Endothelial cell of umbilical vein (primary cell): ENCODE measurements at regions not wholly inside any gene's neighbourhood (a gene's known extent, or its start where the extent isn't known, plus 50 kb on each side); places are given as distances from the start of the nearest gene placed in this dataset.
"Not testable (repeated sequence)": the region's sequence is repeated elsewhere in the genome, so short reads cannot be mapped to it uniquely, and the experiment has no call there.

Source experiments
- BruUV-seq: library from RNA; stranded (reverse); fragments of 400-500 nt; replicated peaks from 2 replicates; lab custom pipeline; 2021; lab: Mats Ljungman, UMichigan
- CTCF ChIA-PET: fragments of 300-600, 350-600 bp; sonication (Branson Sonifier 250); formaldehyde crosslinking; loops from one replicate; lab custom pipeline; 2021; ENCODE audit warnings: antibody characterized with exemption, inconsistent platforms; lab: Charles Lee
- POLR2A ChIA-PET: fragments of 300-600, 350-600 bp; sonication (Branson Sonifier 250); formaldehyde crosslinking; loops from one replicate; lab custom pipeline; 2021; ENCODE audit warnings: antibody characterized with exemption, inconsistent platforms; lab: Charles Lee
- DNase-seq: peaks from one replicate; pipeline ENCODE4 v3.0.0-alpha.2; 2011; ENCODE audit warnings: low read depth, low spot score
- FAIRE-seq: peaks from 2 replicates; lab custom pipeline; 2011; peaks lifted over from hg19 to GRCh38; lab: Jason Lieb, UNC
- H2AFZ ChIP-seq: 2 replicates; pipeline ENCODE4 v1.6.0; 2012; ENCODE audit warnings: low read depth, low read length, control low read depth, inconsistent platforms
- H3K27ac ChIP-seq: 2 replicates; pipeline ENCODE4 v1.5.1; 2011; ENCODE audit warnings: low read depth, mild to moderate bottlenecking, control low read depth, low read length, moderate library complexity; ENCODE audit not compliant: insufficient read depth
- H3K27me3 ChIP-seq, 2 experiments: 2 replicates each; pipeline versions ENCODE4 v1.6.0 to v1.6.1; 2011; ENCODE audit warnings: low read length in 2 of 2, mixed read lengths in 1 of 2; ENCODE audit not compliant: control insufficient read depth in 2 of 2, insufficient read depth in 2 of 2
- H3K36me3 ChIP-seq, 2 experiments: 2 replicates in 1 of 2; 3 replicates in 1 of 2; pipeline ENCODE4 v1.5.1; 2011; ENCODE audit warnings: low read length in 2 of 2, mild to moderate bottlenecking in 1 of 2, moderate library complexity in 1 of 2; ENCODE audit not compliant: control insufficient read depth in 2 of 2, insufficient read depth in 2 of 2; ENCODE audit errors: extremely low read depth in 1 of 2
- H3K4me1 ChIP-seq: 3 replicates; pipeline ENCODE4 v1.5.1; 2011; ENCODE audit warnings: mild to moderate bottlenecking, low read length; ENCODE audit not compliant: control insufficient read depth, insufficient read depth; ENCODE audit errors: extremely low read depth
- H3K4me2 ChIP-seq: 2 replicates; pipeline ENCODE4 v1.6.1; 2011; ENCODE audit warnings: low read length, control low read depth, mixed read lengths; ENCODE audit not compliant: insufficient read depth
- H3K4me3 ChIP-seq, 3 experiments: fragments of 200-600 bp in 1 of 3; sonication (generic), shearing (Covaris generic) in 1 of 3; replicated peaks in 1 of 3; 2 replicates each; pipeline ENCODE4 v1.5.1; 2011 to 2016; ENCODE audit warnings: control low read depth in 3 of 3, low read length in 3 of 3, mild to moderate bottlenecking in 2 of 3, inconsistent platforms in 1 of 3, low read depth in 1 of 3, moderate library complexity in 1 of 3; ENCODE audit not compliant: insufficient read depth in 1 of 3
- H3K79me2 ChIP-seq: 2 replicates; pipeline ENCODE4 v1.6.0; 2012; ENCODE audit warnings: low read length, inconsistent platforms; ENCODE audit not compliant: control insufficient read depth, insufficient read depth
- H3K9ac ChIP-seq: replicated peaks from 2 replicates; pipeline ENCODE3; 2011; ENCODE audit warnings: low read length, control low read depth; ENCODE audit not compliant: insufficient read depth; ENCODE audit errors: extremely low read depth
- H3K9me1 ChIP-seq: replicated peaks from 3 replicates; pipeline ENCODE4 v1.6.0; 2011; ENCODE audit warnings: mild to moderate bottlenecking, low read length; ENCODE audit not compliant: control insufficient read depth, insufficient read depth; ENCODE audit errors: extremely low read depth
- H3K9me3 ChIP-seq: replicated peaks from 2 replicates; pipeline ENCODE4 v1.5.1; 2012; ENCODE audit warnings: low read length, inconsistent platforms; ENCODE audit not compliant: control insufficient read depth, insufficient read depth
- H4K20me1 ChIP-seq: replicated peaks from 2 replicates; pipeline ENCODE3; 2011; ENCODE audit warnings: mild to moderate bottlenecking, low read length; ENCODE audit not compliant: control insufficient read depth, insufficient read depth; ENCODE audit errors: extremely low read depth
- JUN ChIP-seq: IDR thresholded peaks from 2 replicates; pipeline ENCODE4 v1.6.1; 2011; ENCODE audit warnings: borderline replicate concordance, low read depth; ENCODE audit not compliant: insufficient read length, insufficient read depth
- POLR2A ChIP-seq: IDR thresholded peaks from 2 replicates; pipeline ENCODE4 v1.6.1; 2012; ENCODE audit warnings: low read depth, mild to moderate bottlenecking, control low read depth, low read length
- dilution Hi-C: fragments of 300-500 bp; cut with MboI; formaldehyde crosslinking; loops from one replicate; pipeline ENCODE4 v1.15.0; 2019; ENCODE audit warnings: low sequenced_read_pairs; ENCODE audit not compliant: extremely low pct_ligation_motif_present
- intact Hi-C: fragments of 100-400 bp; cut with micrococcal nuclease; formaldehyde crosslinking; loops from one replicate; pipeline ENCODE4 v1.10.0; 2022
- TF ChIP-seq, protein P1 (sequence below): IDR thresholded peaks from 2 replicates; pipeline ENCODE4 v1.6.1; 2011; ENCODE audit not compliant: insufficient read depth, insufficient read length

- Histone ChIP-seq H3K36me3 (no peaks in the 10 kb centered on the region), H3K9me1 (no peaks in the 10 kb centered on the region), H3K79me2 (no peaks in the 10 kb centered on the region), H3K9ac (no peak overlapping the region), H3K4me3 (no peak overlapping the region), H2AFZ (no peak overlapping the region), H3K9me3 (no peaks in the 10 kb centered on the region), H3K4me1 (no peaks in the 10 kb centered on the region), H3K27ac (no peak overlapping the region), H3K27me3 (peaks cover 0 to 4% of the 10 kb centered on the region in 2 experiments), H3K4me2 (no peak overlapping the region), H4K20me1 (no peaks in the 10 kb centered on the region)
- no TSS peak for BruUV-seq
- ChIA-PET CTCF (interaction anchor here (1.2 to 1.9 kb wide), 2 partner anchors 11 to 16 kb away, joined by 3 to 4 read pairs; no protein-coding TSS in a partner anchor), POLR2A (no interaction called here)
- intact Hi-C loops, result no loop called here
- DNase-seq, result no peak
- no peak for TF ChIP-seq POLR2A
- TF ChIP-seq, protein P1, sequence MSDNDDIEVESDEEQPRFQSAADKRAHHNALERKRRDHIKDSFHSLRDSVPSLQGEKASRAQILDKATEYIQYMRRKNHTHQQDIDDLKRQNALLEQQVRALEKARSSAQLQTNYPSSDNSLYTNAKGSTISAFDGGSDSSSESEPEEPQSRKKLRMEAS, result no peak
- TF ChIP-seq JUN, result no peak
- dilution Hi-C loops, result no loop called here
- FAIRE-seq, result no peak
Observed at GRCh38 chr1:199529324-199529723, 498.2 kb upstream of the NR5A2 start.

DNA sequence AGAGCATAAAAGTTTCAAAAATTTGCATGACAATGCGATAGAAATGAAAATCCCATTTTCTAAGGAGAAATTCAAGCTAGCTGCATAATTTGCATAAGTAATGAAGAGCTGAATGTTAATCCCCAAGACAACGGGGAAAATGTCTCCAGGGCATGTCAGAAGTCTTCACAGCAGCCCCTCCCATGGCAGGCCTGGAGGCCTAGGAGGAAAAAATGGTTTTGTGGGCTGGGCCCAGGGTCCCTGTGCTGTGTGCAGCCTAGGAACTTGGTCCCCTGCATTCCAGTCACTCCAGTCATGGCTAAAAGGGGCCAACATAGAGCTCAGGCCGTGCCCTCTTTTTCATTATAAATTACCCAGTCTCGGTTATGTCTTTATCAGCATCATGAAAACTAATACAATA is 494.1 kb upstream of the NR5A2 start:
- intact Hi-C loops, H3K9me3 ChIP-seq, FAIRE-seq, H3K27ac ChIP-seq, BruUV-seq, H3K9me1 ChIP-seq, H3K79me2 ChIP-seq, H3K4me3 ChIP-seq, H3K27me3 ChIP-seq, CTCF ChIA-PET, H4K20me1 ChIP-seq, H3K9ac ChIP-seq, H3K36me3 ChIP-seq, H2AFZ ChIP-seq, POLR2A ChIA-PET, H3K4me2 ChIP-seq, H3K4me1 ChIP-seq, DNase-seq, dilution Hi-C loops: not testable (repeated sequence)
